ENCODE measurements at regions not wholly inside any gene's neighbourhood (a gene's known extent, or its start where the extent isn't known, plus 50 kb on each side); places are given as distances from the start of the nearest gene placed in this dataset.
A peak's percentile ranks its signal among the peaks of the same experiment; 100 is the strongest.

GRCh38 chr9:99721898-99722297, 99.8 kb upstream of the NR4A3 start:
- TF ChIP-seq, protein P1, sequence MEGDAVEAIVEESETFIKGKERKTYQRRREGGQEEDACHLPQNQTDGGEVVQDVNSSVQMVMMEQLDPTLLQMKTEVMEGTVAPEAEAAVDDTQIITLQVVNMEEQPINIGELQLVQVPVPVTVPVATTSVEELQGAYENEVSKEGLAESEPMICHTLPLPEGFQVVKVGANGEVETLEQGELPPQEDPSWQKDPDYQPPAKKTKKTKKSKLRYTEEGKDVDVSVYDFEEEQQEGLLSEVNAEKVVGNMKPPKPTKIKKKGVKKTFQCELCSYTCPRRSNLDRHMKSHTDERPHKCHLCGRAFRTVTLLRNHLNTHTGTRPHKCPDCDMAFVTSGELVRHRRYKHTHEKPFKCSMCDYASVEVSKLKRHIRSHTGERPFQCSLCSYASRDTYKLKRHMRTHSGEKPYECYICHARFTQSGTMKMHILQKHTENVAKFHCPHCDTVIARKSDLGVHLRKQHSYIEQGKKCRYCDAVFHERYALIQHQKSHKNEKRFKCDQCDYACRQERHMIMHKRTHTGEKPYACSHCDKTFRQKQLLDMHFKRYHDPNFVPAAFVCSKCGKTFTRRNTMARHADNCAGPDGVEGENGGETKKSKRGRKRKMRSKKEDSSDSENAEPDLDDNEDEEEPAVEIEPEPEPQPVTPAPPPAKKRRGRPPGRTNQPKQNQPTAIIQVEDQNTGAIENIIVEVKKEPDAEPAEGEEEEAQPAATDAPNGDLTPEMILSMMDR (conservative IDR thresholded peaks at IDR 0.05; ENCODE audit: low read length): no peak
- no peak overlapping the region for H3K4me3 ChIP-seq (ENCODE audit: low read length)
- no peak for DNase-seq (ENCODE audit: low read depth)

DNA sequence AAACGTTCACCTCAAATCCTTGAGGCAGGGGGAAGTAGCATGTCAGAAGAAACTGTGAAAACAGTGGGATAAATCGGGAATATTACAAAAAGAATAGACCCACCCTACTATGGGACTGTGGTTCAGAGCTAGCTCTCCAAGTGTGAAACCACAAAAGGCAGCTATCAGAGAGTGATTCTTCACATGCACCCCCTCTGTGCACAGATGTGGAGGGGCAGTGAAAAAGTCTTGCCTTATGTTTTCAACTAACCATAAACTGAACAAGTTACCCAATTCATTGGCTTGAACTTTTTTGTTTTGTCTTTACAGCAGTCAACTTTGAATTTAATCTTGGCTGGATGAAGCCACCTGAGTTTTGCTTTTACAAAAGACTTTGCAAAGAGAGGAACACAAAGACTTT, 98.8 kb upstream of the NR4A3 start:
- H3K4me3 ChIP-seq (ENCODE audit: low read length): no peak overlapping the region
- TF ChIP-seq, protein P1 (conservative IDR thresholded peaks at IDR 0.05; ENCODE audit: low read length): no peak
- peak; percentile 4 for DNase-seq (ENCODE audit: low read depth)

GRCh38 chr9:99724640-99725039, 97.0 kb upstream of the NR4A3 start:
- TF ChIP-seq, protein P1 (conservative IDR thresholded peaks at IDR 0.05; ENCODE audit: low read length): no peak
- DNase-seq (ENCODE audit: low read depth): no peak
- no peak overlapping the region for H3K4me3 ChIP-seq (ENCODE audit: low read length)

DNA sequence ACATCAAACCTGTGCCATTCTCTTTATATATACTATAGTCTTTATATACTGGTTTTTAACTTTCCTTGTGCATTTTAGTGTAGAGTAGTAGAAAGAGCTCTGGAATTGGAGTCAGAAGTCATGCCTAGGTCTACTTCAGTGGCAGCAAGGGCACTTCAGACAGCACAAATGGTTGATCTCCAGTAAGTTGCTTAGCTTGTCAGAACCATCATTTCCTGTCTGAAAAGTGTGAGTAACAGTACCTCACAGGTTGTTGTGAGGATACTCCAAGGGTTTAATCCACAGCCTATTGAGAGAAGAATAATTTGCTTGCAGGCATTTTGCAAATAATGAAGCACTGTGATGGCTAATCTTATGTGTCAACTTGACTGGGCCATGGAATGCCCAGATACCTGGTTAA, 95.8 kb upstream of the NR4A3 start:
- DNase-seq (ENCODE audit: low read depth): no peak
- TF ChIP-seq, protein P1 (conservative IDR thresholded peaks at IDR 0.05; ENCODE audit: low read length): no peak
- H3K4me3 ChIP-seq (ENCODE audit: low read length): no peak overlapping the region

GRCh38 chr9:99726758-99727157, 94.9 kb upstream of the NR4A3 start:
- peak; percentile 7 for DNase-seq (ENCODE audit: low read depth)
- TF ChIP-seq, protein P1 (conservative IDR thresholded peaks at IDR 0.05; ENCODE audit: low read length): no peak
- H3K4me3 ChIP-seq (ENCODE audit: low read length): no peak overlapping the region

DNA sequence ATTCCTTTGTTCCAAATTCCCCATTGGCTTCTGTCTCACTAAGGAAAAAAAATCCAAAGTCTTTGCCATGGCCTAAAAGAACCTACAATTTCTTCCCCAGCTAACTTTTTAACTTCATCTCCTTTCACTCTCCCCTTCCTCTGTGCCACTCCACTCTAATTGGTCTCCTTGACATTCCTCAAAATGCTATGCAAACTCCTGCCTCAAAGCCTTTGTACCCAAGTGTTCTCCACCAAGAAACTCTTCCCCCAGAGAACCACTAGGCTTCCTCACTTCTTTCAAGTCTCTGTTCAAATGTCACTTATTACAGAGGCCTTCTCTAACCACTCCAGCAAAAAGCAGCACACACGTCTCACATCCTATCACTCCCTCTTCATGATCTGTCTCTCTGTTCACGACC, 91.6 kb upstream of the NR4A3 start:
- no peak for DNase-seq (ENCODE audit: low read depth)
- no peak overlapping the region for H3K4me3 ChIP-seq (ENCODE audit: low read length)
- TF ChIP-seq, protein P1 (conservative IDR thresholded peaks at IDR 0.05; ENCODE audit: low read length): no peak

GRCh38 chr9:99731950-99732349, 89.7 kb upstream of the NR4A3 start:
- DNase-seq (ENCODE audit: low read depth): no peak
- no peak overlapping the region for H3K4me3 ChIP-seq (ENCODE audit: low read length)
- TF ChIP-seq, protein P1 (conservative IDR thresholded peaks at IDR 0.05; ENCODE audit: low read length): no peak

Data from AG10803 (cell line).